ENCODE measurements at regions not wholly inside any gene's neighbourhood (a gene's known extent, or its start where the extent isn't known, plus 50 kb on each side); places are given as distances from the start of the nearest gene placed in this dataset.

GRCh38 chr11:41970681-41971080 lies 511.2 kb upstream of the LRRC4C start:
- Histone ChIP-seq H3K27me3 (ENCODE audit: control insufficient read depth in 1 of 2, insufficient read depth in 2 of 2, low read length in 2 of 2) (no peaks in the 10 kb centered on the region), H2AFZ (ENCODE audit: low read length) (no peak overlapping the region), H4K20me1 (ENCODE audit: insufficient read depth, low read length) (no peaks in the 10 kb centered on the region), H3K9ac (ENCODE audit: insufficient read depth, low read depth, low read length) (no peak overlapping the region), H3K4me3 (replicated peaks in 1 of 3; ENCODE audit: insufficient read depth in 1 of 3, low read depth in 2 of 3, low read length in 3 of 3) (no peak overlapping the region), H3K79me2 (ENCODE audit: insufficient read depth, low read length) (no peaks in the 10 kb centered on the region), H3K36me3 (replicated peaks in 1 of 2; ENCODE audit: control insufficient read depth in 1 of 2, insufficient read depth in 2 of 2, low read length in 2 of 2) (no peaks in the 10 kb centered on the region), H3K4me1 (ENCODE audit: insufficient read depth, low read length) (no peaks in the 10 kb centered on the region), H3K27ac (ENCODE audit: extremely low read length, insufficient read depth, low read length) (no peak overlapping the region), H3K9me3 (ENCODE audit: low read length) (peaks cover 78% of the 10 kb centered on the region), H3K4me2 (ENCODE audit: low read depth, low read length) (no peak overlapping the region)
- intact Hi-C loops (cut with micrococcal nuclease; ENCODE audit: unreplicated experiment) = no loop called here
- DNase-seq (ENCODE audit: low spot score) = no peak
- CTCF ChIA-PET (ENCODE audit: low intra/inter-chr PET ratio, low total read pairs) = no interaction called here
- in situ Hi-C loops (cut with HindIII; ENCODE audit: extremely low pct_ligation_motif_present, low pct_unique_long_range_greater_than_20kb) = no loop called here
- no TSS peak for BruUV-seq (replicated peaks)
- FAIRE-seq = no peak
- WGBS (ENCODE audit: low lambda C conversion rate) = 92% methylated on average over 1 of the region's 1 CpG
- no peak for ATAC-seq
- TF ChIP-seq HMG20B (CRISPR knock-in tag; conservative IDR thresholded peaks at IDR 0.05) = no peak
- no peak for TF ChIP-seq GLI4 (CRISPR knock-in tag; IDR thresholded peaks at IDR 0.05; ENCODE audit: borderline replicate concordance)
- TF ChIP-seq BRD4 (CRISPR knock-in tag; IDR thresholded peaks at IDR 0.05) = no peak
- TF ChIP-seq ZNF503 (CRISPR knock-in tag; IDR thresholded peaks at IDR 0.05) = no peak
- no peak for TF ChIP-seq CHD4 (IDR thresholded peaks at IDR 0.05; ENCODE audit: borderline replicate concordance, low read length)
- no peak for TF ChIP-seq ZNF24 (IDR thresholded peaks at IDR 0.05)
- TF ChIP-seq GPN1 (CRISPR knock-in tag; IDR thresholded peaks at IDR 0.05; ENCODE audit: borderline replicate concordance) = no peak
- TF ChIP-seq AKAP8 (CRISPR knock-in tag; IDR thresholded peaks at IDR 0.05) = no peak
- TF ChIP-seq ZBTB46 (CRISPR knock-in tag; IDR thresholded peaks at IDR 0.05; ENCODE audit: borderline replicate concordance) = no peak
- TF ChIP-seq ATF2 (CRISPR knock-in tag; IDR thresholded peaks at IDR 0.05) = no peak
- no peak for TF ChIP-seq GATAD2A (CRISPR knock-in tag; IDR thresholded peaks at IDR 0.05)
- TF ChIP-seq SCMH1 (CRISPR knock-in tag; IDR thresholded peaks at IDR 0.05; ENCODE audit: borderline replicate concordance) = no peak
- TF ChIP-seq ZNF207 (IDR thresholded peaks at IDR 0.05; ENCODE audit: borderline replicate concordance) = no peak
- TF ChIP-seq ZNF598 (CRISPR knock-in tag; IDR thresholded peaks at IDR 0.05; ENCODE audit: borderline replicate concordance) = no peak
- TF ChIP-seq ZNF83 (CRISPR knock-in tag; IDR thresholded peaks at IDR 0.05; ENCODE audit: borderline replicate concordance) = no peak
- TF ChIP-seq HNF4G (IDR thresholded peaks at IDR 0.05; ENCODE audit: borderline replicate concordance, low read depth, low read length) = no peak
- TF ChIP-seq HNF4G (CRISPR knock-in tag; IDR thresholded peaks at IDR 0.05; ENCODE audit: borderline replicate concordance, low read depth) = no peak
- POLR2A ChIA-PET = no interaction called here
